ENCODE measurements at regions not wholly inside any gene's neighbourhood (a gene's known extent, or its start where the extent isn't known, plus 50 kb on each side); places are given as distances from the start of the nearest gene placed in this dataset.

GRCh38 chr16:79790854-79791253, 190.3 kb upstream of the MAF start:
- DNase-seq (ENCODE audit: low spot score), result no peak

GRCh38 chr16:79788949-79789348, 188.4 kb upstream of the MAF start:
- DNase-seq (ENCODE audit: low spot score), result no peak

DNA sequence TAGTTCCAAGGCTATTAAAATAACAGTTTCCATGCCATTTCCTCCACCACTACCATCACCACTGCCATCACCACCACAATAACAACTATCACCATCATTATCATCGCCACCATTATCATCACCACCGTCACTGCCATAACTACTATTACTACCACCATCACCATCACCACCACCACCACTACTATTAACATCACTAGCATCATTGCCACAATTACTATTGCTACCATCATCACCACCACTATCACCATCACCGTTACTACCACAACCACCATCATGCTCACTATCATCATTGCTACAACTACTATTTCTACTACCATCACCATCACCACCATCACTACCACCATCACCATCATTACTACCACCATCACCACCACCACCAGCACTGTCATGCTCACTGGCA, 185.9 kb upstream of the MAF start:
- no peak for DNase-seq (ENCODE audit: low spot score)

DNA sequence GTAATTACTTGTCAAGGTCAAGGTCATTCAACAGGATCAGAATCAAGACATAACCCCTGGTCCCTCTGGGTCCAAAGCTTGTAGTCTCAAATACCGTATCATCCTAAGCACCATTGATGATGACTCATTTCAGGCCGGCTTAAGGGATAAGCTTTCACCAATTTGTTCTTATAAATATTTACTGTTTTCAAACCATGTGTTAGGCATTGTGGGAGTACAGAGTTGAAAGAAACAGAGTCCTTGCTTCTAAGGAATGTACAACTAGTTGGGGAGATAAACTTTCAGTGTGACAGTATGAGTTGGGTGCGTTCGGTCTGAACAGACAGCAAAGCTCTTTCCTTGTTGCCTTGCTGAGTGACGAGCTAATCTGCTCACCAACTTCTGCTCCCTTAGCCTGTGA, 183.5 kb upstream of the MAF start:
- no peak for DNase-seq (ENCODE audit: low spot score)

- DNase-seq (ENCODE audit: low spot score), result no peak
These were observed 177.1 kb upstream of the MAF start for GRCh38 chr16:79777679-79778078.

GRCh38 chr16:79776243-79776847, 175.8 kb upstream of the MAF start:
- DNase-seq (ENCODE audit: low spot score), result no peak

GRCh38 chr16:79772784-79773183, 172.2 kb upstream of the MAF start:
- DNase-seq (ENCODE audit: low spot score), result no peak

GRCh38 chr16:79772048-79772447, 171.5 kb upstream of the MAF start:
- no peak for DNase-seq (ENCODE audit: low spot score)

DNA sequence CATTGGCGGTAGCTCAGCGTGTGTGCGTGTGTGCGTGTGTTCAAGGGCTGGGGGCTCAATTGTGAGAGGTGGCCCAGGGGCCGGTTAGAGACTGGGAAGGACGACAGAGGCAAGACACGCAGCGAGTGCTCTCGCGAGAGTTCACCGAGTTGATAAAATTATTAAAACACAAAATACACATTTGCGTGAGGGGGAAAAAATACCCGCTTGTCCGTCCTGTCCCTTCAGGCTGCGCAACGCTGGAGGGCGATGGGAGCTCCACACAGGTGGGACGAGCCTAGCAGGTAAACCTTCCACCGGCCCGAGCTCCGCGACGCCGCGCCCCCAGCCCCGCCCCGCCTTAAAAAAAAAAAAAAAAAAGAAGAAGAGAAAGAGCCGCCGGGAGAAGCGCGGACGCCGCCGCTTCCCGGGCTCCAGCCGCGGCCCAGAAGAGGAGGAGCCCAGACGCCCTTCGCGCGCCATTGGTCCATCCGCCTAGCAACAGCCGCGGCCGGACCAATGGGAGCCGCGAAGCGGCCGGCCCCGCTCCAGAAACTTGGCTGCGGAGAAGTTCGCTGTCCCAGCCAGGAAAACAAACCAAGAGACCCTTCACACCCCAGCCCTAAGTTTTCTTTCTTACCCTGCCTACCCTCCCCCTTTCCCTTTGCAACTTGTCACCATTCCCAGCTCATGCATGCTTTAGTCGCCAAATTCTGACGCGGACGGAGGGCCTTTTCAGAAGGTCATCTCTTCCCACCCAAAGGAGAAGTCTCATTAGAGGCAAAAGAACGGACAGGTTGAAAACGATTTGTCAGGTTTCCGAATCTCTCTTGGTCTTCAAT, 169.9 kb upstream of the MAF start:
- peak; percentile 72 for DNase-seq (ENCODE audit: low spot score)

GRCh38 chr16:79769928-79770243, 169.3 kb upstream of the MAF start:
- no peak for DNase-seq (ENCODE audit: low spot score)

DNA sequence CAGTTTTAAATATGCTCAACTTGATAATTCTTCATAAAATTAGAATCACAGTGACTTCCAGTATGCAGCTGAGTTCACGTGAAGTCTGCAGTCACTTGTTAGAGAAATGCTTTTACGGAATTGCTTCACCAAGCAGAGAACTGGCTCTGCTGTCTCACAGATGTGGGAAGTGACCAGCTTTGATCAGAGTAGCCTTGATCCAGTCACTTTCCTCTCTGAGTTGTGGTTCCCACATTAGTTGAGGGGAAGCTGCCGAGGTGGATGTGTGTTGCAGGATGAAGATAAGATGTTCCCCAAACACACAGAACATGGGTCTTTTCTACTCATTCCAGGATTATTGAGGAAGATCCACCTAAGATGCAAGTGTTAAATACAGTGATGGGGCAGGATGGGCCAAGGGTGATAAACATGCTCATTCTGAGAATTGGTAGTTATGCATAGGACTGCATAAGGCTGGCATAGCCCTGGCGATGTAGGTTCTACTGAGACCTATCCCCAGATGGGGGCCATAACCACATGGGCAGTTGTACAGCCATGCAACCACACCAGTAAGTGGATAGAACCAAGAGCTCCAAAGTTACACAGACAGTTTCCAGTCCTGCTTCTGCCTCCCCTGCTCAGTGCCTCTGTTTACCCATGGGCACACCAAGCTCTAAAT, 168.9 kb upstream of the MAF start:
- DNase-seq (ENCODE audit: low spot score), result no peak

- no peak for DNase-seq (ENCODE audit: low spot score)
These were observed 167.9 kb upstream of the MAF start for GRCh38 chr16:79768276-79768970.

- DNase-seq (ENCODE audit: low spot score), result no peak
These were observed 167.1 kb upstream of the MAF start for GRCh38 chr16:79767421-79768275.

GRCh38 chr16:79765901-79766394, 165.4 kb upstream of the MAF start:
- no peak for DNase-seq (ENCODE audit: low spot score)

- no peak for DNase-seq (ENCODE audit: low spot score)
These were observed 164.9 kb upstream of the MAF start for GRCh38 chr16:79765431-79765830.

DNA sequence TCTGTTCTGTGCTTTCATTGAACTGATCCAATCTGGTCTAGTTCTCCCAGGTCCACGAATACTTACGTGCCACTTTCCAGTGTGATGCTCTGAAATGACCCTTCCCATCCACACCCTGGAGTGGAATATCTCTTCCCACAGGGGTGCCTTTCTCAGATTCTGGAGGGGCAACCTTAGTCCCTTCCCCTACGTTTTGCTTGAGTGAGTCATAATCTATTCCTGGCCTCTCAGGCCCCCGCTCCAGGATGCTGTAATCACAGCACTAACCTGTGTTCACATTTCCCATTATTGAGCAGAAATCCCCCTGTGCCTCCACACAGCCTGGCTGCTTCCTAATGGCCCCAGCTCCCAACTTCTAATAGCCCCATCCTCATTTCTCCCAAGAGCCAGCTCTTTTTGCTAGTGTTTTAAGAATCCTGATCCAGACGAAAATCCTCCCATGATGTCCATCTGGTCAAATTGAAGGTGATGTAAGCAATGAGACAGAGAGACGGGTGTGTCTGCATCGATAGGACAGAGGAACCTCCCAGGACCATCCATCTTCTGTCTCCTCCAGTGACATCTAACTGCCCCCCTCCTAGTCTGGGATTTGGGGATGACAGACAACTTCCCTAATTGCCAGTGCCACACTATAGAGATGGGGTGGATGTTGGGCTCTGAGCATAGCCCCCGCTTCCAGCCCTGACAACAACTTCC, 164.0 kb upstream of the MAF start:
- no peak for DNase-seq (ENCODE audit: low spot score)

DNA sequence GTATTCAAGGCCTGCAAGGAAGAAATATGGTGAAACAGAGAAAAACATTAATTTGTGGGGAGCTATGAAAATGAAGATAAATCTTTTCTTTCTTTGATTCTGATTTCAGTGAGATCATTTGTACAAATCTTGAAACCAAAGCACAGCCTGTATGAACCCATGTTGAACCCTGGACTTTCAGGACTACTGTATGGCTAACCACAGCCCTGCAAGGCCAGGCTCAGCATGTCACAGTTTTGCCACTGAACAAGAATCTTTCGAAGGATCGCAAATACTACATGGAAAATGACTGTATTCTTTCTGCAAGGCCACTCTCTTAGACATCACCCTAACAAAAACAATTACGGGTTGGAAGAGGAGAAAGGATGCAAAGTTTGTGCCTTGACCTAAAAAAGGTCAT, 161.7 kb upstream of the MAF start:
- no peak for DNase-seq (ENCODE audit: low spot score)

GRCh38 chr16:79758615-79759346, 158.2 kb upstream of the MAF start:
- DNase-seq (ENCODE audit: low spot score), result no peak

GRCh38 chr16:79757968-79758367, 157.4 kb upstream of the MAF start:
- no peak for DNase-seq (ENCODE audit: low spot score)

DNA sequence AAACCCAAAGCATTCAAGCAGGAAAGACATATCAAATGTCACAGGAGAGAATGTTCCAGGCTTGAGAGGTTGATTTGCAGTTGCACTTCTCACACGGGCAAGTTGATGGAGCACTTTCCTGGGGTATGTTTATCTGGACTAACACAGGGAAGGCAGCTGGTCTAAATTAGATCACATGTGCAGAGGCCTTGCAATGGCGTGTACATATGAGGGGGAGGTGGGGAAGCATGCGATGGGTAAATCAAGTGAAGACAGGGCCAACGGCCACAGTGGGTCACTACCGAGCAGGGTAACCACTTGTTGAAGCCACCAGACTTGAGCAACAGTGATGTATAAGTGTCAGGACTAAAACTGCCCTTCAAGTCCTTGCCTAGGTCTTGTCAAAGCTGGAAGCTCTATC, 156.6 kb upstream of the MAF start:
- DNase-seq (ENCODE audit: low spot score), result no peak

All from hematopoietic multipotent progenitor cell treated with erythropoietin and hydrocortisone succinate and interleukin-3 and kit ligand, for 15 days (in vitro differentiated cells).